ENCODE measurements at regions not wholly inside any gene's neighbourhood (a gene's known extent, or its start where the extent isn't known, plus 50 kb on each side); places are given as distances from the start of the nearest gene placed in this dataset.
"Not testable (repeated sequence)": the region's sequence is repeated elsewhere in the genome, so short reads cannot be mapped to it uniquely, and the experiment has no call there.

DNA sequence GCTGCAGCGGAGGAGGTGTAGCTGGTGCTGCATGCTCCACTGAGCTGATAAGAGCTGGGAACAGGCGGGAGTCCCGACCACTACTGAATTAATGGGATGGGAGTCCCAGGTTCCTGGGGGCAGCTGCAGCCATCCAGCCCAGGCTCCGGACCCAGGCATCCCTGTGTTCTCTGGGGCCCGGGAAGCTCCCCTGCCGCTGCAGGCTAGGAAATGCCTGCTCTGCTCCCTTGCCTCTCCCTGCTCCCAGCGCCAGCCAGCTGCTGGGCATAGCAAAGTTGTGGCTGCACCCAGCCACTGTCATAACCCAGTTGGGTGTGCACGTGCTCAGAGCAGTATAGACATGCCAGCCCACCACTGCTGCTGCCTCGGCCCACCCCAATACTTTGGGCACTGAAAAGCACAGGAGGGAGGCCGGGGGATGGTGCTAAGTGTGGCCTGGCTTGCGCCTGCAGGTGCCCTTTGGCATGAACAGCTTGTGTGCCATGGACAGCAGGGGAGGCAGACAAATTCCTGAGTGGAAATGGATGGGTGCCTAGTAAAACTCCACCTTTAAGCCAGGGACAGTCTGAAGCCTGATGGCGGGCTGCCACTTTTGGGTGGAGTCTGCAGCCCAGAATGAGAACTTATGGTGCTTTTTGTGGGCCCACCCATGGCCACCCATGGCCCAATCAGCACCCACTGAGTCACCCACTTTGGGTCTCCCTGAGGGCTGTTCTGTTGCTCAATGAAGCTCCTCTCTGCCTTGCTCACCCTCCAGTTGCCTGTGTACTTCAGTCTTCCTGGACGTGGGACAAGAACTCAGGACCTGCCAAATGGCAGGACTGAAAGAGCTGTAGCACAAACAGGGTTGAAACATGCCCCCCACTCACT lies 219.3 kb upstream of the TMEFF2 start:
- Histone ChIP-seq H3K9me3 (no peaks in the 10 kb centered on the region), H3K4me3 (no peak overlapping the region), H3K27me3 (no peaks in the 10 kb centered on the region), H3K27ac (no peak overlapping the region), H3K36me3 (no peaks in the 10 kb centered on the region), H3K4me1 (no peaks in the 10 kb centered on the region)
- in situ Hi-C loops (cut with MboI; ENCODE audit: low sequenced_read_pairs in 4 of 4): no loop called here
- ATAC-seq: no peak
- DNase-seq: no peak
- TF ChIP-seq POLR2A (IDR thresholded peaks at IDR 0.05): no peak
- TF ChIP-seq, protein P1, sequence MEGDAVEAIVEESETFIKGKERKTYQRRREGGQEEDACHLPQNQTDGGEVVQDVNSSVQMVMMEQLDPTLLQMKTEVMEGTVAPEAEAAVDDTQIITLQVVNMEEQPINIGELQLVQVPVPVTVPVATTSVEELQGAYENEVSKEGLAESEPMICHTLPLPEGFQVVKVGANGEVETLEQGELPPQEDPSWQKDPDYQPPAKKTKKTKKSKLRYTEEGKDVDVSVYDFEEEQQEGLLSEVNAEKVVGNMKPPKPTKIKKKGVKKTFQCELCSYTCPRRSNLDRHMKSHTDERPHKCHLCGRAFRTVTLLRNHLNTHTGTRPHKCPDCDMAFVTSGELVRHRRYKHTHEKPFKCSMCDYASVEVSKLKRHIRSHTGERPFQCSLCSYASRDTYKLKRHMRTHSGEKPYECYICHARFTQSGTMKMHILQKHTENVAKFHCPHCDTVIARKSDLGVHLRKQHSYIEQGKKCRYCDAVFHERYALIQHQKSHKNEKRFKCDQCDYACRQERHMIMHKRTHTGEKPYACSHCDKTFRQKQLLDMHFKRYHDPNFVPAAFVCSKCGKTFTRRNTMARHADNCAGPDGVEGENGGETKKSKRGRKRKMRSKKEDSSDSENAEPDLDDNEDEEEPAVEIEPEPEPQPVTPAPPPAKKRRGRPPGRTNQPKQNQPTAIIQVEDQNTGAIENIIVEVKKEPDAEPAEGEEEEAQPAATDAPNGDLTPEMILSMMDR (IDR thresholded peaks at IDR 0.05 in 4 of 5, conservative IDR thresholded peaks at IDR 0.05 in 1 of 5): no peak
- intact Hi-C loops (cut with DNase I; ENCODE audit: low total_unique reads): no loop called here

DNA sequence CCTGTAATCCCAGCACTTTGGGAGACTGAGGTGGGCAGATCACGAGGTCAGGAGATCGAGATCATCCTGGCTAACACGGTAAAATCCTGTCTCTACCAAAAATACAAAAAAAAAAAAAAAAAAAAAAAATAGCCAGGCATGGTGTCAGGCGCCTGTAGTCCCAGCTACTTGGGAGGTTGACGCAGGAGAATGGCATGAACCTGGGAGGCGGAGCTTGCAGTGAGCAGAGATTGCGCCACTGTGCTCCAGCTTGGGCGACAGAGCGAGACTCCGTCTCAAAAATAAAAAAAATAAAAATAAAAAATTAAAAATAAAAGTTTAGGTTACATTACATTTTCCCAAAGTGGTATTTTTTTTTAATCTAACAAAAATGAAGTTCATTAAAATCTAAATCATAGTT lies 218.1 kb upstream of the TMEFF2 start:
- H3K27me3 ChIP-seq; H3K36me3 ChIP-seq; H3K4me1 ChIP-seq; H3K27ac ChIP-seq; H3K4me3 ChIP-seq; DNase-seq; in situ Hi-C loops (cut with MboI; ENCODE audit: low sequenced_read_pairs in 4 of 4); ATAC-seq; intact Hi-C loops (cut with DNase I; ENCODE audit: low total_unique reads); H3K9me3 ChIP-seq: not testable (repeated sequence)

DNA sequence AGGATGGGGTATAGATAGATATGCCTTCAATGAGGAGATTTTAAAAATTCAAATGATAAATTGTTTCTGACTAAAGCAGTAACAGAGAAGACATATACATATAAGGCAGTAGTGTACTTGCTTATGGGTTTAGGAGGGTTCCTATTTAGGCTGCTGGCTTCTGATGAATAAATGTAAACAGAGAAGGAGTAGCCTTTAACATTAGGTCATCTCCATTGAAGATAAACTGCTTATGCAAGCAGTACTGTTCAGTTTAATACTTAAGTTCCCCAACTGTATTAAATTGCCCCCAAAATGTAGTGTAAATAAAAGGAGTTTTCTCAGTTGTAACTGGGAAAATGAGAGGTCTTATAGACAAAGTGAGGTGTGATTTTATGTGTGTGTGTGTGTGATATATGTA lies 217.7 kb upstream of the TMEFF2 start:
- Histone ChIP-seq H3K36me3 (no peaks in the 10 kb centered on the region), H3K27me3 (no peaks in the 10 kb centered on the region), H3K9me3 (no peaks in the 10 kb centered on the region), H3K4me1 (no peaks in the 10 kb centered on the region), H3K27ac (no peak overlapping the region), H3K4me3 (no peak overlapping the region)
- no peak for DNase-seq
- ATAC-seq: no peak
- in situ Hi-C loops (cut with MboI; ENCODE audit: low sequenced_read_pairs in 4 of 4): no loop called here
- intact Hi-C loops (cut with DNase I; ENCODE audit: low total_unique reads): no loop called here
- TF ChIP-seq, protein P1 (IDR thresholded peaks at IDR 0.05 in 4 of 5, conservative IDR thresholded peaks at IDR 0.05 in 1 of 5): no peak
- no peak for TF ChIP-seq POLR2A (IDR thresholded peaks at IDR 0.05)

GRCh38 chr2:192411755-192412154 lies 217.0 kb upstream of the TMEFF2 start:
- in situ Hi-C loops (cut with MboI; ENCODE audit: low sequenced_read_pairs in 4 of 4): no loop called here
- no peak overlapping the region for H3K27ac ChIP-seq
- TF ChIP-seq, protein P1 (IDR thresholded peaks at IDR 0.05 in 4 of 5, conservative IDR thresholded peaks at IDR 0.05 in 1 of 5): no peak
- TF ChIP-seq POLR2A (IDR thresholded peaks at IDR 0.05): no peak
- H3K27me3 ChIP-seq: no peaks in the 10 kb centered on the region
- no peaks in the 10 kb centered on the region for H3K36me3 ChIP-seq
- intact Hi-C loops (cut with DNase I; ENCODE audit: low total_unique reads): no loop called here
- H3K9me3 ChIP-seq: no peaks in the 10 kb centered on the region
- no peaks in the 10 kb centered on the region for H3K4me1 ChIP-seq
- ATAC-seq: no peak
- no peak for DNase-seq
- no peak overlapping the region for H3K4me3 ChIP-seq

GRCh38 chr2:192410319-192410718 lies 215.6 kb upstream of the TMEFF2 start:
- Histone ChIP-seq H3K4me3 (no peak overlapping the region), H3K27ac (no peak overlapping the region), H3K9me3 (no peaks in the 10 kb centered on the region), H3K27me3 (no peaks in the 10 kb centered on the region), H3K36me3 (no peaks in the 10 kb centered on the region), H3K4me1 (no peaks in the 10 kb centered on the region)
- no peak for ATAC-seq
- in situ Hi-C loops (cut with MboI; ENCODE audit: low sequenced_read_pairs in 4 of 4) (no loop called here), intact Hi-C loops (cut with DNase I; ENCODE audit: low total_unique reads) (no loop called here)
- no peak for DNase-seq
- no peak for TF ChIP-seq POLR2A (IDR thresholded peaks at IDR 0.05)
- TF ChIP-seq, protein P1 (IDR thresholded peaks at IDR 0.05 in 4 of 5, conservative IDR thresholded peaks at IDR 0.05 in 1 of 5): no peak
